Cardiac fibroblast (primary cell): ENCODE measurements at regions not wholly inside any gene's neighbourhood (a gene's known extent, or its start where the extent isn't known, plus 50 kb on each side); places are given as distances from the start of the nearest gene placed in this dataset.

Source experiments
- DNase-seq, 2 donors: peaks; one replicate each; pipeline versions ENCODE4 v3.0.0 to v3.0.0-alpha.2; 2010; ENCODE audit warnings: low read depth in 2 of 2
- H3K4me3 ChIP-seq, 2 donors: replicated peaks in 1 of 2; 1 replicate in 1 of 2; 2 replicates in 1 of 2; pipeline ENCODE4 v1.5.1; 2011; ENCODE audit warnings: low read depth in 2 of 2, low read length in 2 of 2, mild to moderate bottlenecking in 2 of 2, moderate library complexity in 1 of 2
- CTCF ChIP-seq: IDR thresholded peaks from one replicate; pipeline ENCODE4 v1.5.1; 2011; ENCODE audit warnings: low read depth, mild to moderate bottlenecking, low read length, inconsistent platforms

- no peak for TF ChIP-seq CTCF
- no peak for DNase-seq
- H3K4me3 ChIP-seq, result no peak overlapping the region
These were observed 976.8 kb upstream of the CRIM1 start for GRCh38 chr2:35378791-35379190.

- no peak for TF ChIP-seq CTCF
- no peak overlapping the region for H3K4me3 ChIP-seq
- DNase-seq, result no peak
These were observed 980.7 kb upstream of the CRIM1 start for GRCh38 chr2:35374845-35375244.

- DNase-seq, result no peak
- TF ChIP-seq CTCF, result no peak
- no peak overlapping the region for H3K4me3 ChIP-seq
These were observed 989.7 kb upstream of the CRIM1 start for GRCh38 chr2:35365859-35366258.

GRCh38 chr2:35356332-35356731, 999.2 kb upstream of the CRIM1 start:
- no peak overlapping the region for H3K4me3 ChIP-seq
- no peak for DNase-seq
- no peak for TF ChIP-seq CTCF

- no peak overlapping the region for H3K4me3 ChIP-seq
- DNase-seq, result no peak
- TF ChIP-seq CTCF, result no peak
These were observed 1000.5 kb upstream of the CRIM1 start for GRCh38 chr2:35355056-35355455.

GRCh38 chr2:35347561-35347960, 1008.0 kb upstream of the CRIM1 start:
- no peak for TF ChIP-seq CTCF
- DNase-seq, result no peak
- H3K4me3 ChIP-seq, result no peak overlapping the region

GRCh38 chr2:35343135-35343534, 1012.4 kb upstream of the CRIM1 start:
- no peak overlapping the region for H3K4me3 ChIP-seq
- no peak for DNase-seq
- peak; percentile 17 for TF ChIP-seq CTCF
